ENCODE measurements at regions not wholly inside any gene's neighbourhood (a gene's known extent, or its start where the extent isn't known, plus 50 kb on each side); places are given as distances from the start of the nearest gene placed in this dataset.

- no peak for TF ChIP-seq BHLHE40 (IDR thresholded peaks at IDR 0.05; ENCODE audit: borderline replicate concordance)
- TF ChIP-seq SUZ12 (IDR thresholded peaks at IDR 0.05), result no peak
- TF ChIP-seq, protein P1, sequence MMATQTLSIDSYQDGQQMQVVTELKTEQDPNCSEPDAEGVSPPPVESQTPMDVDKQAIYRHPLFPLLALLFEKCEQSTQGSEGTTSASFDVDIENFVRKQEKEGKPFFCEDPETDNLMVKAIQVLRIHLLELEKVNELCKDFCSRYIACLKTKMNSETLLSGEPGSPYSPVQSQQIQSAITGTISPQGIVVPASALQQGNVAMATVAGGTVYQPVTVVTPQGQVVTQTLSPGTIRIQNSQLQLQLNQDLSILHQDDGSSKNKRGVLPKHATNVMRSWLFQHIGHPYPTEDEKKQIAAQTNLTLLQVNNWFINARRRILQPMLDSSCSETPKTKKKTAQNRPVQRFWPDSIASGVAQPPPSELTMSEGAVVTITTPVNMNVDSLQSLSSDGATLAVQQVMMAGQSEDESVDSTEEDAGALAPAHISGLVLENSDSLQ (IDR thresholded peaks at IDR 0.05), result no peak
- TF ChIP-seq TARDBP (IDR thresholded peaks at IDR 0.05), result no peak
Observed at GRCh38 chr1:101144671-101145448, 92.0 kb upstream of the S1PR1 start.

Data from HEK293T (cell line).